ENCODE measurements at regions not wholly inside any gene's neighbourhood (a gene's known extent, or its start where the extent isn't known, plus 50 kb on each side); places are given as distances from the start of the nearest gene placed in this dataset.

GRCh38 chr11:27194976-27195375, 154.4 kb downstream of the BBOX1 start:
- TF ChIP-seq, protein P1, sequence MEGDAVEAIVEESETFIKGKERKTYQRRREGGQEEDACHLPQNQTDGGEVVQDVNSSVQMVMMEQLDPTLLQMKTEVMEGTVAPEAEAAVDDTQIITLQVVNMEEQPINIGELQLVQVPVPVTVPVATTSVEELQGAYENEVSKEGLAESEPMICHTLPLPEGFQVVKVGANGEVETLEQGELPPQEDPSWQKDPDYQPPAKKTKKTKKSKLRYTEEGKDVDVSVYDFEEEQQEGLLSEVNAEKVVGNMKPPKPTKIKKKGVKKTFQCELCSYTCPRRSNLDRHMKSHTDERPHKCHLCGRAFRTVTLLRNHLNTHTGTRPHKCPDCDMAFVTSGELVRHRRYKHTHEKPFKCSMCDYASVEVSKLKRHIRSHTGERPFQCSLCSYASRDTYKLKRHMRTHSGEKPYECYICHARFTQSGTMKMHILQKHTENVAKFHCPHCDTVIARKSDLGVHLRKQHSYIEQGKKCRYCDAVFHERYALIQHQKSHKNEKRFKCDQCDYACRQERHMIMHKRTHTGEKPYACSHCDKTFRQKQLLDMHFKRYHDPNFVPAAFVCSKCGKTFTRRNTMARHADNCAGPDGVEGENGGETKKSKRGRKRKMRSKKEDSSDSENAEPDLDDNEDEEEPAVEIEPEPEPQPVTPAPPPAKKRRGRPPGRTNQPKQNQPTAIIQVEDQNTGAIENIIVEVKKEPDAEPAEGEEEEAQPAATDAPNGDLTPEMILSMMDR (conservative IDR thresholded peaks at IDR 0.05; ENCODE audit: low read depth, low read length): no peak
- TF ChIP-seq RFX5 (IDR thresholded peaks at IDR 0.05; ENCODE audit: low read depth, low read length) (no peak), MXI1 (IDR thresholded peaks at IDR 0.05; ENCODE audit: borderline replicate concordance, low read depth, low read length) (no peak), POLR2A (IDR thresholded peaks at IDR 0.05; ENCODE audit: low read depth, low read length) (no peak), SMC3 (IDR thresholded peaks at IDR 0.05; ENCODE audit: low read depth, low read length) (no peak), RAD21 (IDR thresholded peaks at IDR 0.05; ENCODE audit: low read length) (no peak), CHD1 (IDR thresholded peaks at IDR 0.05; ENCODE audit: low read depth, low read length) (no peak), RCOR1 (IDR thresholded peaks at IDR 0.05; ENCODE audit: insufficient replicate concordance, low read length) (no peak), ELK1 (IDR thresholded peaks at IDR 0.05; ENCODE audit: borderline replicate concordance, low read depth, low read length) (no peak), BHLHE40 (IDR thresholded peaks at IDR 0.05; ENCODE audit: low read depth, low read length) (no peak)
